ENCODE measurements at regions not wholly inside any gene's neighbourhood (a gene's known extent, or its start where the extent isn't known, plus 50 kb on each side); places are given as distances from the start of the nearest gene placed in this dataset.

DNA sequence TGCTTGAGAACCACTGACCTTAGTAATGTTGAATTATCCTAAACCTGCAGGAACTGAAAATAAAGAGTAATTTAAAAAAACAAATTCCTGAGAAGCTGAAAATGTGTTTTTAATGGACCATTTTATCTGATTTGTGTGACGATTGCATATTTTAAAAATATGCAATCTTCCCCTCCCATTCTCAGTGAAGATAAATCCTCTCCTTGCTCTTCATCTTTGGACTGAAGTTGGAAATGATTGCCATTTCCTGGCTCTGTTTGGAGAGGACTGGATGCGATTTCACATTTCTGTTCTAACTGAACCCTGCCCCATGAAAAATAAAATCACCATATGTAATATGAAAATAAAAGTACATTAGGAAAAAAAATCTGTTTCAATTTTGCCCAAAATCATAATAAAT lies 216.3 kb downstream of the SLC6A15 start:
- Mint-ChIP-seq H3K4me1 (ENCODE audit: low read depth) (no peaks in the 10 kb centered on the region), H3K36me3 (ENCODE audit: low read depth) (no peaks in the 10 kb centered on the region), H3K4me3 (no peak overlapping the region), H3K27ac (no peak overlapping the region), H3K27me3 (no peaks in the 10 kb centered on the region), H3K9me3 (no peaks in the 10 kb centered on the region)
- POLR2A ChIA-PET = no interaction called here
- ATAC-seq (no peak), DNase-seq (no peak)
- intact Hi-C loops (cut with micrococcal nuclease) = no loop called here
- TF ChIP-seq, protein P1, sequence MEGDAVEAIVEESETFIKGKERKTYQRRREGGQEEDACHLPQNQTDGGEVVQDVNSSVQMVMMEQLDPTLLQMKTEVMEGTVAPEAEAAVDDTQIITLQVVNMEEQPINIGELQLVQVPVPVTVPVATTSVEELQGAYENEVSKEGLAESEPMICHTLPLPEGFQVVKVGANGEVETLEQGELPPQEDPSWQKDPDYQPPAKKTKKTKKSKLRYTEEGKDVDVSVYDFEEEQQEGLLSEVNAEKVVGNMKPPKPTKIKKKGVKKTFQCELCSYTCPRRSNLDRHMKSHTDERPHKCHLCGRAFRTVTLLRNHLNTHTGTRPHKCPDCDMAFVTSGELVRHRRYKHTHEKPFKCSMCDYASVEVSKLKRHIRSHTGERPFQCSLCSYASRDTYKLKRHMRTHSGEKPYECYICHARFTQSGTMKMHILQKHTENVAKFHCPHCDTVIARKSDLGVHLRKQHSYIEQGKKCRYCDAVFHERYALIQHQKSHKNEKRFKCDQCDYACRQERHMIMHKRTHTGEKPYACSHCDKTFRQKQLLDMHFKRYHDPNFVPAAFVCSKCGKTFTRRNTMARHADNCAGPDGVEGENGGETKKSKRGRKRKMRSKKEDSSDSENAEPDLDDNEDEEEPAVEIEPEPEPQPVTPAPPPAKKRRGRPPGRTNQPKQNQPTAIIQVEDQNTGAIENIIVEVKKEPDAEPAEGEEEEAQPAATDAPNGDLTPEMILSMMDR (IDR thresholded peaks at IDR 0.05) = no peak
- CTCF ChIA-PET = no interaction called here

- TF ChIP-seq, protein P1 (IDR thresholded peaks at IDR 0.05) = no peak
- ChIA-PET POLR2A (no interaction called here), CTCF (no interaction called here)
- Mint-ChIP-seq H3K4me1 (ENCODE audit: low read depth) (no peaks in the 10 kb centered on the region), H3K4me3 (no peak overlapping the region), H3K36me3 (ENCODE audit: low read depth) (no peaks in the 10 kb centered on the region), H3K9me3 (peaks cover 2% of the 10 kb centered on the region), H3K27me3 (no peaks in the 10 kb centered on the region), H3K27ac (no peak overlapping the region)
- DNase-seq = no peak
- ATAC-seq = no peak
- intact Hi-C loops (cut with micrococcal nuclease) = no loop called here
Observed at GRCh38 chr12:84694116-84694515, 218.5 kb downstream of the SLC6A15 start.

- Mint-ChIP-seq H3K27me3 (no peaks in the 10 kb centered on the region), H3K9me3 (peaks cover 2% of the 10 kb centered on the region), H3K4me3 (no peak overlapping the region), H3K4me1 (ENCODE audit: low read depth) (no peaks in the 10 kb centered on the region), H3K27ac (no peak overlapping the region), H3K36me3 (ENCODE audit: low read depth) (no peaks in the 10 kb centered on the region)
- POLR2A ChIA-PET = no interaction called here
- ATAC-seq (no peak), DNase-seq (no peak)
- TF ChIP-seq, protein P1 (IDR thresholded peaks at IDR 0.05) = no peak
- intact Hi-C loops (cut with micrococcal nuclease) = no loop called here
- CTCF ChIA-PET = no interaction called here
Observed at GRCh38 chr12:84692071-84692470, 220.5 kb downstream of the SLC6A15 start.

DNA sequence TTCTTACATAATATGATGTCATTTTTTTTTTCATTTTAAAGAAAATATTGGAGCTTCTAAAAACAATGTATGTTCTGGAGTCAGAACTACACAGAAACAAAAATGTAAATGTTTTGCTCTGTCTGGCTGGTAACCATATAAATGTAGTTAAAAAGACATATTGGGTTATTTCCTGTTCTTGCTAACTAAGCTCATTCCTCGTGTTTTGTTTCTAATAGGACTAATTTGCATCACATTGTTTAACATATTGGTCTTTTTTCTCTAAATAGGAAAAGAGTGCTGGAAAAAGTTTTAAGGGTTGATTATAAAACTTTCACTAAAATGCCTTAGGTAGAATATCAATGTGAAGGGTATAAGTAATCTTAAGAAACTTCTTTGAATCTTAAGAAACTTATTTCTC lies 221.3 kb downstream of the SLC6A15 start:
- ChIA-PET POLR2A (no interaction called here), CTCF (no interaction called here)
- no peak for DNase-seq
- ATAC-seq = no peak
- TF ChIP-seq, protein P1 (IDR thresholded peaks at IDR 0.05) = no peak
- peaks cover 2% of the 10 kb centered on the region for H3K9me3 Mint-ChIP-seq
- no peak overlapping the region for H3K27ac Mint-ChIP-seq
- no peaks in the 10 kb centered on the region for H3K4me1 Mint-ChIP-seq (ENCODE audit: low read depth)
- no peaks in the 10 kb centered on the region for H3K27me3 Mint-ChIP-seq
- intact Hi-C loops (cut with micrococcal nuclease) = no loop called here
- no peaks in the 10 kb centered on the region for H3K36me3 Mint-ChIP-seq (ENCODE audit: low read depth)
- no peak overlapping the region for H3K4me3 Mint-ChIP-seq

DNA sequence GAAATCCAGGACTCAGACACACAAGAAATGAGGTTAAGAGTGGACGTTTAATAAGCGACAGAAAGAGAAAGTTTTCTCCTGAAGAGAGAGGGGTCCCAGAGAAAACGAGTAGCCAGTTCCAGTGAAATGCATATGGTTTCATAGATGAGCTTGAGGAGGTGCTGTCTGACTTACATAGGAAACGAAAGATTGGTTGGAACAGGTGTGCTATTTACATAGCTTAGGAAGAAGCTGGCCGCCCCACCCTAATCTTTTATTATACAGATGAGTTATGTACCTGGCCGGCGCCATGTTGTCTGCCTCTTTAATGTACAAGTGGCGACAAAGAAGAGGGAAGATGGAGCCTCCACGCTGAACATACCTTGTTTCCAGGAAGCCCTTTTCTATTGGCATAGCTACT lies 223.0 kb downstream of the SLC6A15 start:
- intact Hi-C loops (cut with micrococcal nuclease) = no loop called here
- H3K36me3 Mint-ChIP-seq (ENCODE audit: low read depth) = no peaks in the 10 kb centered on the region
- POLR2A ChIA-PET = no interaction called here
- H3K4me3 Mint-ChIP-seq = no peak overlapping the region
- TF ChIP-seq, protein P1 (IDR thresholded peaks at IDR 0.05) = no peak
- no peaks in the 10 kb centered on the region for H3K27me3 Mint-ChIP-seq
- H3K27ac Mint-ChIP-seq = no peak overlapping the region
- H3K9me3 Mint-ChIP-seq = peaks cover 2% of the 10 kb centered on the region
- CTCF ChIA-PET = no interaction called here
- ATAC-seq (no peak), DNase-seq (no peak)
- H3K4me1 Mint-ChIP-seq (ENCODE audit: low read depth) = no peaks in the 10 kb centered on the region

All from activated CD8-positive, alpha-beta T cell treated with anti-CD3 and anti-CD28 coated beads for 36 hours (primary cell).